Stimulated activated CD4-positive, alpha-beta T cell treated with anti-CD3 and anti-CD28 coated beads, Interleukin-12 subunit alpha, Interleukin-12 subunit beta, amount 100 ng/mL, for 4 hours (primary cell): ENCODE measurements at regions not wholly inside any gene's neighbourhood (a gene's known extent, or its start where the extent isn't known, plus 50 kb on each side); places are given as distances from the start of the nearest gene placed in this dataset.
A peak's percentile ranks its signal among the peaks of the same experiment; 100 is the strongest.

Experiments used
- DNase-seq: peaks from one replicate; pipeline ENCODE4 v3.0.0-alpha.2; 2020

DNA sequence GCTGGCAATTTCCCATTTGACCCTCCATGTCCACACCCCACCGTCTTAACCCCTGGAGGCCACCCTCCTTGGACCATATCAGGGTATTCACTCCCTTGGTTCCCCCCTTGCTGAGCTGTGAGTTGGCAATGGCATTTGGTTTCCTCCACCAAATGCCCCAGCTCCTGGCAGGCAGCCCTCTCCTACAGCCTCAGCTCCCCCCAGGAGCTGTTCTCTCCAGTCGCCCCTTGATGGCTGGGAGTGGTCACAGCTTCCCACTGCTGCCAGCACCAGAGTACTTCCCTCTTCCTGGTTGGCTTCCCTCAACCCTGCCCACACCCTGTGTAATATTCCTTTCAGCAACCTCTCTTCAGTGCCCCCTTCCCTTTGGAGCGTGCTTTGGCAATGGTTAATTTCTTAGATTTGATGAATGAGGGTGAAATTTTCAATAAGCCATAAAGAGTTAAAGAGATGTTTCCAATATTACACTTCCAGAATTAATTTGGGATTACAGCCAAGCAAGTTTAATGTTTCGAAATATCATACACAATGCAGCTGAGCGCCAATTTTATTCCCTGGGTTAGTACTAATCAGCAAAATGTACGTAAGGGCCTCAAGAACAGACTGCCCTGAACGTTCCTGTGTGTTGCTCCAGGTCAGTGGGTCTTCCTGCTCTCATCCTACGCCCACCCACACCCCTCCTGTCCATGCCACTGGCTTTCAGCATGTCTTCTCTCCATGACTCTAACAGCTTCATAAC lies 207.1 kb upstream of the NFE2L3 start:
- DNase-seq, result no peak

DNA sequence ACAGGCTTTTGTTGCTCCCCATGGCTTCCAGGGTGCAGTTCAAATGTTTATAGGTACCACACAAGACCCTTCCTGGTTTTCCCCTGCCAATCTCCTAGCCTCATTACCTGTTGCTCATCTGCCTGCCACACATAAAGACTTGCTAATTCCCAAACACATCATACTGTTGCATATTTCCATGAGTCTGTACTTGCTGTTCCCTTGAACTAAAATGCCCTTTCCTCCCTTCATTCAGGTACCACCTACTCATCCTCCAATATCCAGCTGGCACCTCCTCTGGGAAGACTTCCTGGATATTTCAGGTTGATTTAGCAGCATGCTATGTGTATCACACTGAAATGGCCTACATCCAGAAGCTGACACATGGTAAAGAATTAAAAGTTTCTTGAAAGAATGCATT lies 206.4 kb upstream of the NFE2L3 start:
- no peak for DNase-seq

DNA sequence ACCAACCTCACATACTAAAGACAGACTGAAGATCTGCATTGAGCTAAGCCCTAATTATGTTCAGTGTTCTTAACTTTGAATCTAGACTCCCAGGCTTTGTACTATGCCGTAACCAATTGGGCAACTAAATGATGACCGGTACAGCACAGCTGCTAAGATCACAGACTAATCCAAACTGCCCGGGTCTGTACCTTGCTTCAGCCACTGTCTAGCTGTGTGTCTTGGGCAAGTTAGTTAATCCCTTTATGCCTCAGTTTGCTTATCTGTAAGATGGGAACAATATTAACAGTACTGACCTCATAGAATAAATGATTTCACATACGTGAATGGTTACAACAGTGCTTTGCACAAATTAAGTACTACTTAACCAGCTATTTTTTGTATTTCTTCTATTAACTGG lies 205.8 kb upstream of the NFE2L3 start:
- DNase-seq, result no peak

DNA sequence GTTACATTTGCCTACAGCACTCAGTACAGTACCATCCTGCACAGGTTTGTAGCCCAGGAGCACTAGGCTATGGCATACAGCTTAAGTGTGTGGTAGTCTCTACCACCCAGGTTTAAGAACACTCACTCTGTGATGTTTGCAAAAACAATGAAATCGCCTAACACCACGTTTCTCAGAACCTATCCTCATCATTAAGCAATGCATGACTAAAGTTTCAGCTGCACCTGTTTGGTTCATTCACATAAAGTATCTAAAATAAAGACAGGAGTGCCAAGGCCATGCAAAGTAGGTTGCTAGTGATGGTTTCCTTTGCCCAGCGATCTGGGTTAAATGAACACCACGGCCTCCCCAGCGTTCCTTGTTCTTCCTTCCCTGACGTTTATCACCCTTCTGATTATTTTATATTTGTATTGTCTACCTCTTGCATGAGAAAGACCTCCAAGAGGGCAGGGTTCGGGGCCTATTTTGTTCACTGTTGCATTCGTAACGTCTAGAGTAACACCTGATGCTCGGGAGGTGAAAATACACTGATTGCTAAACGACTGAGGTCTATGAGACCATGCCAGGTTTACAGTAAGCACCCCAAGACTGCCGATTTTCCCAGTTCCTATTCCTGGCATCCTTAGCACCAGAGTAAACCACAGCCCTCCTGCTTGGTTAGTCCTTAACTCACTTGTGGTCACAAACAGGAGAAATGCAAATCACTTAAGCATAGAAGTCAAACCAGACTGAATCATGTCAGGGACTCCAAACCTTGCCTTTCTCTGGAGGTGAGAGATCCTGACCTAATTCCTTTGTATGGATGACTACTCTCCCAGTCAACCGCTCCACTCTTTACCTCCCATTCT lies 204.1 kb upstream of the NFE2L3 start:
- no peak for DNase-seq

GRCh38 chr7:25949736-25950487 lies 202.1 kb upstream of the NFE2L3 start:
- no peak for DNase-seq

- peak; percentile 74 for DNase-seq
Measured at GRCh38 chr7:25950488-25951413, 201.2 kb upstream of the NFE2L3 start.

GRCh38 chr7:25951414-25952260 lies 200.4 kb upstream of the NFE2L3 start:
- no peak for DNase-seq

DNA sequence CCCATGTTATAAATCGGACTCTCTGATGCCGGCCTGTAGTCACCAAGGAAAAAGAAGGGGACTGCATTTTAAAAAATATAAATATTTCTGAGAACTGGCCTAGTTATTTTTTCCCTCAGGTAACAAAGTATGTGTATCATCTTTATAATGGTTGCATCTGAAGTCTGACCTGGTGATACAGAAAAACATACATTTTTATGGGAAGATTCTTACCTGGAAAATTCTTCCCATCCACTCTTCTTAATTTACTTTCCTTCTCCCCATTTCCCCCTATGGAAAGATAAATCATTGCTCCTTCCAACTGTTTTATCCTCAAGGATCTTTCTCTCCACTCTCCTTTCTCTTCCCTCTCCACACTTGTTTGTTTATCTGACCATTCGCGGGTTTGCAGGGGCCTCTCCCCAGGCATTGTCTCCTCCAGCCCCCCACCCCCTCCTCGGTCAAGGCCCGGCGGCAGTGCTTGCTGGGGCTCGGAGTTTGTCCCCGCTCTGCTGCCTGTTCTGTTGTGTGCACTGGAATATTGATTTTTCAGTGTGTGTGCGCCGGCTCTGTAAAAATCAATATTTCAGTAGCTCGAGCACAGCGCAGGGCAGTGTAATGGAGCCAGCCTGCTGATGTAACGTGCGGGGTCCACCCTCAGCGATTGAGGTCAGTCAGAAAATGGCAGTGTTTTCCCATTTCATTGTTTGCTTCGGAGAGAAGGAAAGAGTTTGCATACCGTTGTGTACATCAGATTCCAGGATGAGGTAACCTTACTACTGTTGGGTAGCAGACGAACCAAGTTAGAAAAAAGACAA lies 199.5 kb upstream of the NFE2L3 start:
- DNase-seq, result no peak

- DNase-seq, result no peak
Measured at GRCh38 chr7:25953859-25954258, 198.1 kb upstream of the NFE2L3 start.

DNA sequence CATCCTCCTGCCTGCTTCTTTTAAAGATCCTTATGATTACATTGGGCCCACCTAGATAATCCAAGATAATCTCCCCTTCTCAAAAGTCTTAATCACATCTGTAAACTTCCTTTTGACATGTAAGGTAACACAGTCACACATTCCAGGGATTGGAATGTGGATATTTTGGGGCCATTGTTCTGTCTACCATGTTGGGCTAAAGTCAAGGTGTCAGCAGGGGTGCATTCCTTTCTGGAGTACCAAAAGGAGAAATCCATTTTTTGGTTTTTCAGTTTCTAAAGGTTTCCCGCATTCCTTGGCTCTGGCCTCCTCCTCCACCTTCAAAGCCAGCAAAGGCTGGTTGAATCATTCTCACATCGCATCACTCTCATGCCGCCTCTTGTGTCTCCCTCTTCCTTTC lies 197.6 kb upstream of the NFE2L3 start:
- no peak for DNase-seq

- no peak for DNase-seq
Measured at GRCh38 chr7:25959168-25959734, 192.7 kb upstream of the NFE2L3 start.

DNA sequence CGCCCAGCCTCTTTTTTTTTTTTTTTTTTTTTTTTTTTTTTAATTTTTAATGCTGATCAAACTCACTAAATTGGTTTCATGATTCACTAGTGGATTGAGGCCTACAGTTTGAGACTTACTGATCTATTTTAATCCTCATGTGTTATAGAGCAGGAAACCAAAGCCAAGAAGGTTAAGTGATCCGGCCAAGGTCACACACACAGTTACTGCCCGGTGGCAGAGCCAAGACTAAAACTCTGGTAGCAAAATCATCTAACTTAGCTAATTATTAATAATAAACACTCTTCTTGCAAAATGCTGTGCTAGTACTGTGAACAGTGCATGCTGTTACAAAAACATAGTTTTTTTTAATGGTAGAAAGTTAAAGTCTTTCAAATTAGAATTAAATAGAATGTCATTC lies 188.3 kb upstream of the NFE2L3 start:
- DNase-seq, result no peak

GRCh38 chr7:25964483-25964991 lies 187.5 kb upstream of the NFE2L3 start:
- no peak for DNase-seq

- DNase-seq, result no peak
Measured at GRCh38 chr7:25965405-25966123, 186.4 kb upstream of the NFE2L3 start.

DNA sequence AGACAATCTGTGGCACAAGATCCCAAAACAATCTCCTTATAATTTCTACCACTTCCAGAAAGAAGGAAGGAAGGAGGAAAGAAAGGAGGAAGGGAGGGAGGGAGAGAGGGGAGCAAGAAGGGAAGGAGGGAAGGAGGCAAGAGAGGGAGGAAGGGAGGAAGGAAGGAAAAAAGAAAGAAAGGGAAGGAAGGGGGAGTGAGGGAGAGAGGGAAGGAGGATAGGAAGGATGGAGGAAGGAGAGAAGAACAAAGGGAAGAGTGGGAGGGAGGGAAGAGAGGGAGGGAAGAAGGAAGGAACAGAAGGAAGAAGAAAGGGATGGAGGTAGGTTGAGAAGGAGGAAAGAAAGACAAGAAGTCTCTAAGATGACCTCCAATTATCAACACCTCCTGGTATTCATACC lies 185.5 kb upstream of the NFE2L3 start:
- no peak for DNase-seq

- no peak for DNase-seq
Measured at GRCh38 chr7:25967278-25968204, 184.5 kb upstream of the NFE2L3 start.

- peak; percentile 11 for DNase-seq
Measured at GRCh38 chr7:25968205-25968993, 183.6 kb upstream of the NFE2L3 start.
